K562 (cell line): ENCODE measurements at regions not wholly inside any gene's neighbourhood (a gene's known extent, or its start where the extent isn't known, plus 50 kb on each side); places are given as distances from the start of the nearest gene placed in this dataset.

Experiments
- ATAC-seq: fragments of 200-7000 bp; cut with Tn5 transposase; 3 replicates; pipeline ENCODE4 v1.9.1; 2020; ENCODE audit warnings: moderate library complexity
- BruUV-seq: library from RNA; stranded (reverse); fragments of 400-500 nt; replicated peaks from 2 replicates; lab custom pipeline; 2021; lab: Mats Ljungman, UMichigan
- CTCF ChIA-PET: fragments of 300-600 bp; formaldehyde crosslinking; extraction: SDS; loops from one replicate; lab custom pipeline; 2021; ENCODE audit warnings: low intra/inter-chr PET ratio; lab: Yijun Ruan, JAX
- POLR2A ChIA-PET: fragments of 300-600, 350-650 bp; sonication (Branson Sonifier 250); formaldehyde crosslinking; extraction: SDS; loops from one replicate; lab custom pipeline; 2021; ENCODE audit warnings: antibody characterized with exemption, inconsistent platforms; lab: Yijun Ruan, JAX
- DNase-seq, 4 experiments: peaks; one replicate each; pipeline versions ENCODE4 v3.0.0 to v3.0.0-alpha.2; 2011 to 2018; ENCODE audit warnings: low spot score in 3 of 4, mixed read lengths in 3 of 4; ENCODE audit errors: extremely low read depth in 1 of 4
- FAIRE-seq: peaks from 2 replicates; lab custom pipeline; 2011; peaks lifted over from hg19 to GRCh38; lab: Jason Lieb, UNC
- H2AFZ ChIP-seq: 2 replicates; pipeline ENCODE4 v1.6.0; 2011; ENCODE audit warnings: low read depth, low read length, control low read depth, inconsistent platforms
- H3K27ac ChIP-seq: fragments of 200-600 bp; 3 replicates; pipeline ENCODE4 v1.8.0; 2011; ENCODE audit warnings: low read depth, mild to moderate bottlenecking, control low read depth, inconsistent platforms, low read length, moderate library complexity, mixed read lengths; ENCODE audit errors: extremely low read depth
- H3K27me3 ChIP-seq, 2 experiments: fragments of 300-600 bp in 1 of 2; 2 replicates in 1 of 2; 3 replicates in 1 of 2; pipeline versions ENCODE4 v1.6.0 to v1.8.0; 2011; ENCODE audit warnings: inconsistent platforms in 2 of 2, low read length in 2 of 2, mild to moderate bottlenecking in 1 of 2, mixed read lengths in 1 of 2, moderate library complexity in 1 of 2; ENCODE audit not compliant: control insufficient read depth in 2 of 2, insufficient read depth in 2 of 2
- H3K36me3 ChIP-seq: fragments of 300-600 bp; 3 replicates; pipeline ENCODE4 v1.8.0; 2011; ENCODE audit warnings: mild to moderate bottlenecking, low read length, inconsistent platforms; ENCODE audit not compliant: control insufficient read depth, insufficient read depth
- H3K4me1 ChIP-seq, 2 experiments: fragments of 200-600 bp in 1 of 2; replicated peaks in 1 of 2; 2 replicates in 1 of 2; 3 replicates in 1 of 2; pipeline versions ENCODE4 v1.5.1 to v1.8.0; 2011; ENCODE audit warnings: inconsistent platforms in 2 of 2, low read length in 2 of 2, mild to moderate bottlenecking in 1 of 2, mixed read lengths in 1 of 2, moderate library complexity in 1 of 2; ENCODE audit not compliant: control insufficient read depth in 2 of 2, insufficient read depth in 2 of 2
- H3K4me2 ChIP-seq: 2 replicates; pipeline ENCODE4 v1.6.1; 2011; ENCODE audit warnings: low read length, control low read depth, inconsistent platforms, mixed read lengths; ENCODE audit not compliant: insufficient read depth
- H3K4me3 ChIP-seq: fragments of 200-600 bp; sonication (generic), shearing (Covaris generic); 2 replicates; pipeline ENCODE4 v1.5.1; 2016; ENCODE audit warnings: control low read depth, inconsistent platforms
- H3K79me2 ChIP-seq: fragments of 200-600 bp; 3 replicates; pipeline ENCODE4 v1.8.0; 2011; ENCODE audit warnings: low read length, inconsistent platforms; ENCODE audit not compliant: control insufficient read depth, insufficient read depth
- H3K9ac ChIP-seq, 2 experiments: 2 replicates each; pipeline versions ENCODE4 v1.6.0 to v1.6.1; 2011; ENCODE audit warnings: low read depth in 2 of 2, low read length in 2 of 2, control low read depth in 1 of 2, inconsistent platforms in 1 of 2, mild to moderate bottlenecking in 1 of 2, mixed read lengths in 1 of 2; ENCODE audit not compliant: insufficient read depth in 1 of 2
- H3K9me1 ChIP-seq: one replicate; pipeline ENCODE4 v1.6.0; 2011; ENCODE audit warnings: inconsistent platforms, mild to moderate bottlenecking, low read length, moderate library complexity; ENCODE audit not compliant: control insufficient read depth, insufficient read depth
- H3K9me3 ChIP-seq: replicated peaks from 2 replicates; pipeline ENCODE4 v1.5.1; 2011; ENCODE audit warnings: low read depth, low read length, inconsistent platforms; ENCODE audit not compliant: control insufficient read depth, insufficient read depth
- H4K20me1 ChIP-seq: replicated peaks from 2 replicates; pipeline ENCODE4 v1.6.1; 2011; ENCODE audit warnings: low read length, inconsistent platforms, mixed read lengths; ENCODE audit not compliant: control insufficient read depth, insufficient read depth
- HMGN3 ChIP-seq: IDR thresholded peaks from 2 replicates; pipeline ENCODE4 v1.6.1; 2011; ENCODE audit warnings: borderline replicate concordance, low read depth, mild to moderate bottlenecking, mixed read lengths, low read length; ENCODE audit not compliant: insufficient read length; ENCODE audit errors: extremely low read depth
- KDM4B ChIP-seq, 2 experiments: fragments of 450-650 bp in 1 of 2; sonication (generic) in 1 of 2; IDR thresholded peaks; 2 replicates each; pipeline ENCODE4 v1.6.1; 2016 to 2017; ENCODE audit warnings: borderline replicate concordance in 2 of 2, antibody characterized with exemption in 1 of 2, low read depth in 1 of 2, mild to moderate bottlenecking in 1 of 2
- LCOR ChIP-seq: sonication (generic); formaldehyde crosslinking; IDR thresholded peaks from 2 replicates; pipeline ENCODE4 v1.8.0; 2022; ENCODE audit warnings: mild to moderate bottlenecking, missing genetic modification reagents
- MEF2A ChIP-seq: IDR thresholded peaks from 2 replicates; pipeline ENCODE4 v1.6.1; 2011; ENCODE audit warnings: low read depth, mild to moderate bottlenecking, low read length, moderate library complexity; ENCODE audit not compliant: control insufficient read depth
- RB1 ChIP-seq: fragments of 450-650 bp; IDR thresholded peaks from 2 replicates; pipeline ENCODE4 v1.6.1; 2017; ENCODE audit warnings: low read depth, mild to moderate bottlenecking
- TAF1 ChIP-seq: IDR thresholded peaks from 2 replicates; pipeline ENCODE4 v1.6.1; 2011; ENCODE audit warnings: mild to moderate bottlenecking, low read length, moderate library complexity; ENCODE audit not compliant: insufficient read depth, control insufficient read depth, severe bottlenecking; ENCODE audit errors: extremely low read depth
- TAF9B ChIP-seq: fragments of 450-650 bp; IDR thresholded peaks from 2 replicates; pipeline ENCODE4 v1.6.1; 2018; ENCODE audit warnings: mild to moderate bottlenecking; ENCODE audit not compliant: partially characterized antibody
- U2AF1 ChIP-seq: fragments of 200-400 bp; formaldehyde crosslinking; optimal IDR thresholded peaks from 2 replicates; pipeline ENCODE3; 2017; ENCODE audit warnings: mild to moderate bottlenecking, low read depth, low read length, moderate library complexity
- ZNF212 ChIP-seq: fragments of 450-650 bp; formaldehyde crosslinking; IDR thresholded peaks from 2 replicates; pipeline ENCODE4 v1.4.0; 2020; ENCODE audit warnings: mild to moderate bottlenecking
- ZNF274 ChIP-seq: IDR thresholded peaks from 2 replicates; pipeline ENCODE4 v1.6.1; 2011; ENCODE audit warnings: low read depth, mild to moderate bottlenecking, low read length, moderate library complexity, borderline replicate concordance
- ZNF316 ChIP-seq: fragments of 450-650 bp; IDR thresholded peaks from 2 replicates; pipeline ENCODE4 v1.6.1; 2016
- ZNF431 ChIP-seq: sonication (generic); formaldehyde crosslinking; IDR thresholded peaks from 2 replicates; pipeline ENCODE4 v1.8.0; 2022; ENCODE audit warnings: mild to moderate bottlenecking, missing genetic modification reagents
- in situ Hi-C: fragments of 300-500 bp; cut with MboI; formaldehyde crosslinking; loops from 4 replicates; pipeline ENCODE4 v1.15.0; 2018; ENCODE audit warnings: inconsistent platforms, mixed read lengths
- intact Hi-C: fragments of 100-400 bp; cut with micrococcal nuclease; formaldehyde crosslinking; loops from 2 replicates; pipeline ENCODE4 v1.14.2; 2022
- TF ChIP-seq, protein P1 (sequence below), 2 experiments: fragments of 450-650 bp; formaldehyde crosslinking in 1 of 2; IDR thresholded peaks; 2 replicates each; pipeline versions ENCODE4 v1.4.0 to v1.6.1; 2014 to 2020; ENCODE audit warnings: mild to moderate bottlenecking in 2 of 2, borderline replicate concordance in 1 of 2, low read depth in 1 of 2

DNA sequence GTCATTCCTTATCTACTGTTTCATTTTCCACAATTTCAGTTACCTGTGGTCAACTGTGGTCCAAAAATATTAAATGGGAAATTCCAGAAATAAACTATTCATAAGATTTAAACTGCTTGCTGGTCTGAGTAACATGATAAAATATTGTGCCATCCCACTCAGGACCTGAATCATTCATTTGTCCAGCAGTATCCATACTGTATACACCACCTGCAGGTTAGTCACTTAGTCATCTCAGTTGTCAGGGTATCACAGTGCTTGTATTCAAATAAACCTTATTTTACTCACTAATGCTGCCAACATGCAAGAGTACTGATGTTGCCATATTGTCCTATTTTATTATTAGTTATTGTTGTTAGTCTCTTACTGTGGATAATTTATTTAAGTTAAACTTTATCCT is 139.7 kb downstream of the FBXO4 start:
- BruUV-seq: no TSS peak
- CTCF ChIA-PET: no interaction called here
- ATAC-seq: no peak

More for the DNA sequence above, 139.7 kb downstream of the FBXO4 start:
- Histone ChIP-seq H3K9ac (no peak overlapping the region), H3K4me2 (no peak overlapping the region), H3K27ac (no peak overlapping the region), H3K9me1 (no peaks in the 10 kb centered on the region), H3K9me3 (no peaks in the 10 kb centered on the region), H3K4me1 (no peaks in the 10 kb centered on the region), H3K36me3 (no peaks in the 10 kb centered on the region), H3K4me3 (no peak overlapping the region), H2AFZ (no peak overlapping the region), H4K20me1 (no peaks in the 10 kb centered on the region), H3K79me2 (no peaks in the 10 kb centered on the region), H3K27me3 (0 out of 5 replicates have a peak, but pooled peaks cover 0 to 8% of the 10 kb centered on the region in 2 experiments)
- in situ Hi-C loops: loop anchor here (5.0 kb wide), 2 partner anchors 58 to 208 kb away; no protein-coding TSS in a partner anchor
- TF ChIP-seq HMGN3 (no peak), ZNF274 (no peak), TAF1 (no peak), ZNF316 (no peak), U2AF1 (no peak), TAF9B (no peak), ZNF431 (CRISPR knock-in tag) (no peak), MEF2A (no peak), LCOR (CRISPR knock-in tag) (no peak), ZNF212 (CRISPR knock-in tag) (no peak), KDM4B (IDR thresholded peaks at IDR 0.05; ENCODE audit: borderline replicate concordance in 2 of 2, low read depth in 1 of 2) (no peak), RB1 (no peak)
- TF ChIP-seq, protein P1, sequence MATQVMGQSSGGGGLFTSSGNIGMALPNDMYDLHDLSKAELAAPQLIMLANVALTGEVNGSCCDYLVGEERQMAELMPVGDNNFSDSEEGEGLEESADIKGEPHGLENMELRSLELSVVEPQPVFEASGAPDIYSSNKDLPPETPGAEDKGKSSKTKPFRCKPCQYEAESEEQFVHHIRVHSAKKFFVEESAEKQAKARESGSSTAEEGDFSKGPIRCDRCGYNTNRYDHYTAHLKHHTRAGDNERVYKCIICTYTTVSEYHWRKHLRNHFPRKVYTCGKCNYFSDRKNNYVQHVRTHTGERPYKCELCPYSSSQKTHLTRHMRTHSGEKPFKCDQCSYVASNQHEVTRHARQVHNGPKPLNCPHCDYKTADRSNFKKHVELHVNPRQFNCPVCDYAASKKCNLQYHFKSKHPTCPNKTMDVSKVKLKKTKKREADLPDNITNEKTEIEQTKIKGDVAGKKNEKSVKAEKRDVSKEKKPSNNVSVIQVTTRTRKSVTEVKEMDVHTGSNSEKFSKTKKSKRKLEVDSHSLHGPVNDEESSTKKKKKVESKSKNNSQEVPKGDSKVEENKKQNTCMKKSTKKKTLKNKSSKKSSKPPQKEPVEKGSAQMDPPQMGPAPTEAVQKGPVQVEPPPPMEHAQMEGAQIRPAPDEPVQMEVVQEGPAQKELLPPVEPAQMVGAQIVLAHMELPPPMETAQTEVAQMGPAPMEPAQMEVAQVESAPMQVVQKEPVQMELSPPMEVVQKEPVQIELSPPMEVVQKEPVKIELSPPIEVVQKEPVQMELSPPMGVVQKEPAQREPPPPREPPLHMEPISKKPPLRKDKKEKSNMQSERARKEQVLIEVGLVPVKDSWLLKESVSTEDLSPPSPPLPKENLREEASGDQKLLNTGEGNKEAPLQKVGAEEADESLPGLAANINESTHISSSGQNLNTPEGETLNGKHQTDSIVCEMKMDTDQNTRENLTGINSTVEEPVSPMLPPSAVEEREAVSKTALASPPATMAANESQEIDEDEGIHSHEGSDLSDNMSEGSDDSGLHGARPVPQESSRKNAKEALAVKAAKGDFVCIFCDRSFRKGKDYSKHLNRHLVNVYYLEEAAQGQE (IDR thresholded peaks at IDR 0.05; ENCODE audit: borderline replicate concordance): no peak
- TF ChIP-seq, protein P1 (CRISPR knock-in tag; IDR thresholded peaks at IDR 0.05; ENCODE audit: low read depth): no peak
- no peak for DNase-seq
- FAIRE-seq: no peak
- POLR2A ChIA-PET: no interaction called here
- intact Hi-C loops: no loop called here
